ENCODE measurements at regions not wholly inside any gene's neighbourhood (a gene's known extent, or its start where the extent isn't known, plus 50 kb on each side); places are given as distances from the start of the nearest gene placed in this dataset.
"Not testable (repeated sequence)": the region's sequence is repeated elsewhere in the genome, so short reads cannot be mapped to it uniquely, and the experiment has no call there.

DNA sequence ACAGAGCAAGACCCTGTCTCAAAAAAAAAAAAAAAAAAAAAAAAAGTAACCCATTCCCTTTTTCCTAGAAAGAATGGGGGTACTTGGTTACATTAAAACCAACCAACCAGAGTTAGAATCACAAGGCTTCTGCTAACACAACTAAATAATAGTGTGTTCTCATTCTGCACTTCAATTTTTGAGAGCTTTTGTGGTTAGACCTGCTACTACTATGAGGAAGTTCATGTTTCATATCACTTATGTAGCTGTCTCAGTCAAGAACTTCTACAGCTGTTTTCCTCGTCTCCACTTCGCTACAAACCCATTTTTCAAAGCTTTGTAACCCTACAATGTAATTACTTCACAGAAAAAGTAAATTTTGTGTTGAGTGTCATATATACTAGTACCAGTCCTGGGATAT, 58.3 kb downstream of the PDHA2 start:
- intact Hi-C loops (cut with DNase I, micrococcal nuclease), result no loop called here
- Mint-ChIP-seq H3K27ac (no peak overlapping the region), H3K27me3 (no peaks in the 10 kb centered on the region), H3K4me3 (no peak overlapping the region), H3K9me3 (ENCODE audit: low read depth) (no peaks in the 10 kb centered on the region), H3K4me1 (no peaks in the 10 kb centered on the region), H3K36me3 (ENCODE audit: low read depth) (no peaks in the 10 kb centered on the region)
- DNase-seq, result no peak
- CTCF ChIA-PET, result no interaction called here
- POLR2A ChIA-PET, result no interaction called here
- no peak for ATAC-seq

DNA sequence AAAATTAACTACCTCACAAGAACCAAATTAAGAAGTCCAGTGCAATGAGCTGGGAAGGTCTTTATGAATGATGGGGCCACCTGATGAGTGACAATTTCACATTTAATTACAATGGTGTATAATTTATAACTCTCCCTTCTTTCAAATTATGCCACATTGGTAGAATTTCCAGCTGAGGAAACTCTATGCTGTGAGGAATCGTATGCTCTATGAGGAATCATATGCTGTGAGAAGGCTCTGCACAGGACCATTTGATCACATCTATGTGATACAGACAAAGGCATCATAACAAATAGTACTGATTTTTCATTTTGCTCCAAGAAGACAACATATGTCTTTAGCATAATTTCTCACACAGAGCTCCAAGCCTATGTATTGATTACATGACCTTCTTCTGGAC, 69.3 kb downstream of the PDHA2 start:
- peaks cover 2% of the 10 kb centered on the region for H3K27me3 Mint-ChIP-seq
- POLR2A ChIA-PET, result no interaction called here
- DNase-seq (no peak), ATAC-seq (no peak)
- no peak overlapping the region for H3K27ac Mint-ChIP-seq
- CTCF ChIA-PET, result interaction anchor here (0.5 kb wide), 1 partner anchor 657 kb away, joined by 3 read pairs; no protein-coding TSS in a partner anchor
- H3K4me3 Mint-ChIP-seq, result no peak overlapping the region
- intact Hi-C loops (cut with DNase I, micrococcal nuclease), result no loop called here
- H3K4me1 Mint-ChIP-seq, result no peaks in the 10 kb centered on the region
- no peaks in the 10 kb centered on the region for H3K9me3 Mint-ChIP-seq (ENCODE audit: low read depth)
- no peaks in the 10 kb centered on the region for H3K36me3 Mint-ChIP-seq (ENCODE audit: low read depth)

DNA sequence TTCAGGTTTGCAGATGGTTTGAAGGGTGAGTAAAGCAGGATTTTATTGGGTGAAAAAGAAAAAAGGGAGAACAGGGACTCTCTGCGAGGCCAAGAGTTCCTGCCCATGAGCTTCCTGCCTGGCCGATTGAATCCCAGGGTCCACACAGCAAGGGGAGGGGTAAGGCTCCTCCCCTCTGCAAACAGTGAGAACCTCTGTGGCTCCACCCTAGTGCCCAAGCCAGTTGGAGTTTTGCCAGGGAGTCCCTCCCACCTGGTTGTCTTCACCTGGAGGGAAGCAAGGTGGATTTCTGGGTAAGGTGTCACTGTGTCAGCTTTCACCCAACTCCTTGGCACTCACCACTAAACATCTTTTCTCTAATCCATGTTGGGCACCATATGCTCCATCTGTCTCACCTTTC, 70.9 kb downstream of the PDHA2 start:
- no peak for DNase-seq
- CTCF ChIA-PET, result no interaction called here
- H3K27ac Mint-ChIP-seq, result no peak overlapping the region
- no peaks in the 10 kb centered on the region for H3K9me3 Mint-ChIP-seq (ENCODE audit: low read depth)
- no peaks in the 10 kb centered on the region for H3K36me3 Mint-ChIP-seq (ENCODE audit: low read depth)
- H3K4me3 Mint-ChIP-seq, result no peak overlapping the region
- no peak for ATAC-seq
- intact Hi-C loops (cut with DNase I, micrococcal nuclease), result no loop called here
- POLR2A ChIA-PET, result no interaction called here
- no peaks in the 10 kb centered on the region for H3K4me1 Mint-ChIP-seq
- peaks cover 2% of the 10 kb centered on the region for H3K27me3 Mint-ChIP-seq

DNA sequence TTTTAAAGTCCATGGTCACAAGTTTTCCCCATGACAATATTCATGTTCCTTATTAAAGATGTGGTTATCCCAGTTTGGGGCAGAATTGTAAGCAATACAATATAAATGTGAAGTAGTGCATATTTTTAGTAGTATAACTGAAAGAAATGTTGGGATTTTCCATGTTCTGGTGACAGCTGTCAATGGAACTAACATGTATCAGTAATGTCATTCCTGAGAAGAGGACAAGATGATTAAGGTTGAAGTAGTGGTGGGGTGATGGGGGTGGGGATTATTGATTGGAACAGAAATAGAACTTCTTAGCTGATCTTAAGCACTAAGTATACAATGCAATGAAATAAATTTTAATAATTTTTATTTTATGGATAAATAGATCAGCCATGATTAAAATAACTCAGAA, 81.6 kb downstream of the PDHA2 start:
- no peaks in the 10 kb centered on the region for H3K4me1 Mint-ChIP-seq
- ATAC-seq, result no peak
- peaks cover 14% of the 10 kb centered on the region for H3K9me3 Mint-ChIP-seq (ENCODE audit: low read depth)
- DNase-seq, result no peak
- ChIA-PET POLR2A (no interaction called here), CTCF (no interaction called here)
- no peaks in the 10 kb centered on the region for H3K27me3 Mint-ChIP-seq
- H3K27ac Mint-ChIP-seq, result no peak overlapping the region
- intact Hi-C loops (cut with DNase I, micrococcal nuclease), result no loop called here
- no peak overlapping the region for H3K4me3 Mint-ChIP-seq
- no peaks in the 10 kb centered on the region for H3K36me3 Mint-ChIP-seq (ENCODE audit: low read depth)

DNA sequence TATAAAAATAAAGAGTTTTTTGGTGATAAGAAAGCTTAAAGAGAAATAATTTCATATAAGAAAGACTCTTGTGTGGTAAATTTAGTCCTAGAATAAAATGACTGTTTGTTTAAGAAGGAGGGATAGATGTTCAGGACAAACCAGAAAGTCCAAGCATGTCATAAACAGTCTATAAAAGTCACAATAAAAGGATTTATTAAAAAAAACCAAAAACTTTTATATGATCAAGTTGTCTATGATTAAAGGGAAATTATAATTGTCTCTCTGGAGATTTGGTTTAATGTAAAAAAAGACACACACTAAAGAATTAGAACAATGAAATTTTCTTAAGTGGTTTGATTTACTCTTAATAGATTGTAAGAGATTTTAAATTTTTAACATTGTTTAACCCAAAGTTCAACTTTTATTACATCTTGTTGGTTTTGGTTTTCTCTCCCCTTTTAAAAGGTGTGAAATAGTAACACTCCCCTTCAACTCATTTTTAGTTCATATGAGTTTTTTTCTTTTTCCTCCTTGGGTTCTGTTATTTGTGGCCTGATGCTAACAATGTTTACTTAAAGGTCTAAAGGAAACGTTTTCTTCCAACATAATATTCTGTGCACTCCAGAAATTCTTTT, 89.7 kb downstream of the PDHA2 start:
- ATAC-seq (no peak), DNase-seq (no peak)
- no peaks in the 10 kb centered on the region for H3K4me1 Mint-ChIP-seq
- no peak overlapping the region for H3K4me3 Mint-ChIP-seq
- peaks cover 20% of the 10 kb centered on the region for H3K9me3 Mint-ChIP-seq (ENCODE audit: low read depth)
- no peak overlapping the region for H3K27ac Mint-ChIP-seq
- no peaks in the 10 kb centered on the region for H3K27me3 Mint-ChIP-seq
- POLR2A ChIA-PET, result no interaction called here
- intact Hi-C loops (cut with DNase I, micrococcal nuclease), result no loop called here
- CTCF ChIA-PET, result no interaction called here
- no peaks in the 10 kb centered on the region for H3K36me3 Mint-ChIP-seq (ENCODE audit: low read depth)

DNA sequence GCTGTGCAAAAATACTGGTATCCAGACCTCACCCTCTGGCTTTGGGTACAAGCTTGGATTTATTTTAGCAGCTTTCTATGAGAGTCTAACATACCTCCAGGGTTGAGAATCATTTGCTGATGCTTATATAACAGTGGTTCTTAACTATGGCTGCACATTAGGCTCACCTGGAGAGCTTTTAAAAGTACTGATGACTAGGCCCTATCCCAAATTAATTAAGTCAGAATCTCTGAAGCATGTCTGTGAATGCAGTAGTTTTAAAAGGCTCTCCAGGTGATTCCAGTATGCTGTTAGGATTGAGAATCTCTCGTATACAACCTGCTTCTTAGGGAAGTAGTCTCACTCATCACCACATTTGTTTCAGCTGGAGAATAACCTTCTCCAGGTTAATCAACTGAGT, 99.2 kb downstream of the PDHA2 start:
- ATAC-seq (no peak), DNase-seq (no peak)
- H3K9me3 Mint-ChIP-seq (ENCODE audit: low read depth), result no peaks in the 10 kb centered on the region
- ChIA-PET POLR2A (no interaction called here), CTCF (no interaction called here)
- H3K36me3 Mint-ChIP-seq (ENCODE audit: low read depth), result no peaks in the 10 kb centered on the region
- no peak overlapping the region for H3K27ac Mint-ChIP-seq
- no peak overlapping the region for H3K4me3 Mint-ChIP-seq
- no peaks in the 10 kb centered on the region for H3K27me3 Mint-ChIP-seq
- intact Hi-C loops (cut with DNase I, micrococcal nuclease), result no loop called here
- no peaks in the 10 kb centered on the region for H3K4me1 Mint-ChIP-seq

DNA sequence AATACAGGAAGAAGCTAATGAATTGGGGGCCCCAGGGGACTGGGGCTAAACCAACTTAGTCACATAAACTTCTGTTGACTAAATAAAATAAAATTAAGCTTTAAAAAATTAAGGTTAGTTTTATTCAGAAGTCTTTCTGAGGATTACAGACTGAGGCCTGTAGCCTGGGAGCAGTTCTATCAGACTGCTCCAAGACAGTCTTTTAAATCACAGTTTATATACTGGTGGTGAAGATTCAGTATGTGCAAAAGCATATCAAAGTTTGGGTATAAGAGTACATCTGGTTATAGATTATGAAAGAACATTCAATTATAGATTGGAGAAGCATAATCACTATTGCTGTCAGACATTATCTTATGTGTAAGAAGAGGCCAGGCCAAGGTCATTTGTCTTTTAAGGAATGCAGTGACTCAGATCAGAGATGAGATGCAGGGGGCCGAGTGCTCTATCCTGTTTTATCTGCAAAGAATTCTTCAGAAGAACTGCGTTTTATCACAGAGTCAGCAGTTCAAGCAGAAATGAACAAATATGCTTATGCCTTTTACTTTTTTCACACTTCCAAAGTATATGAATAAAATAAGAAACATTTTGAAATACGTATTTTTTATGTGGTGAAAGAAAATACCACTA, 109.4 kb downstream of the PDHA2 start:
- Mint-ChIP-seq H3K9me3 (ENCODE audit: low read depth) (peaks cover 7% of the 10 kb centered on the region), H3K36me3 (ENCODE audit: low read depth) (no peaks in the 10 kb centered on the region), H3K27ac (no peak overlapping the region), H3K27me3 (no peaks in the 10 kb centered on the region), H3K4me3 (no peak overlapping the region), H3K4me1 (no peaks in the 10 kb centered on the region)
- CTCF ChIA-PET, result no interaction called here
- ATAC-seq (no peak), DNase-seq (no peak)
- intact Hi-C loops (cut with DNase I, micrococcal nuclease), result no loop called here
- POLR2A ChIA-PET, result no interaction called here

DNA sequence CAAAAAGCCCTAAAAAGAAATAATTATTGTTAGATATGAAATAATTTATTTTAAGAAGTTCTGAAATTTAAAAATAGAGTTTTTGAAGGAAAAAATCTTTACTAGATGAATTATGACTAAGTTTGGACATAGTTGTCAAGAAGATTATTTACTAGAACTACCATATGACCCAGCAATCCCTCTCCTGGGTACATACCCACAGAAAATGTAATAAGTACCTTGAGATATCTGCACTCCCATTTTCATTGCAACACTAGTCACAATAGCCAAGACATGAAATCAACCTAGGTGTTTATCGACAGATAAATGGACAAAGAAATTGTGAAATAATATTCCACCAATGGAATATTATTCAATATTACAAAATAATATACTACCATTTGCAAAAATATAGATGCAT, 109.9 kb downstream of the PDHA2 start:
- no peaks in the 10 kb centered on the region for H3K4me1 Mint-ChIP-seq
- intact Hi-C loops (cut with DNase I, micrococcal nuclease), result no loop called here
- H3K4me3 Mint-ChIP-seq, result no peak overlapping the region
- H3K27me3 Mint-ChIP-seq, result no peaks in the 10 kb centered on the region
- ATAC-seq (no peak), DNase-seq (no peak)
- ChIA-PET POLR2A (no interaction called here), CTCF (no interaction called here)
- peaks cover 7% of the 10 kb centered on the region for H3K9me3 Mint-ChIP-seq (ENCODE audit: low read depth)
- no peak overlapping the region for H3K27ac Mint-ChIP-seq
- no peaks in the 10 kb centered on the region for H3K36me3 Mint-ChIP-seq (ENCODE audit: low read depth)

DNA sequence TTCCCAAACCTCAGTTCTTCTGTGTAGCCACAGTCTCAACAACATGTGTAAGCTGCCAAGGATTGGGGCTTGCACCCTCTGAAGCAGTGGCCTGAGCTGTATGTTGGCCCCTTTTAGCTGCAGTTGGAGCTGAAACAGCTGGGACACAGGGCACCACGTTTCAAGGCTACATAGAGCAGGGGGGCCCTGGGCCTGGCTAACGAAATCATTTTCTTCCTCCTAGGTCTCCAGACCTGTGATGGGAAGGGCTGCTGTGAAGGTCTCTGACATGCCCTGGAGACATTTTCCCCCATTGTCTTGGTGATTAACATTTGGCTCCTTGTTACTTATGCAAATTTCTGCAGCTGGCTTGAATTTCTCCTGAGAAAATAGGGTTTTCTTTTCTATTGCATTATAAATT, 112.6 kb downstream of the PDHA2 start:
- H3K4me3 Mint-ChIP-seq; H3K4me1 Mint-ChIP-seq; DNase-seq; POLR2A ChIA-PET; CTCF ChIA-PET; H3K27me3 Mint-ChIP-seq; H3K9me3 Mint-ChIP-seq (ENCODE audit: low read depth); H3K27ac Mint-ChIP-seq; H3K36me3 Mint-ChIP-seq (ENCODE audit: low read depth); intact Hi-C loops (cut with DNase I, micrococcal nuclease); ATAC-seq: not testable (repeated sequence)

DNA sequence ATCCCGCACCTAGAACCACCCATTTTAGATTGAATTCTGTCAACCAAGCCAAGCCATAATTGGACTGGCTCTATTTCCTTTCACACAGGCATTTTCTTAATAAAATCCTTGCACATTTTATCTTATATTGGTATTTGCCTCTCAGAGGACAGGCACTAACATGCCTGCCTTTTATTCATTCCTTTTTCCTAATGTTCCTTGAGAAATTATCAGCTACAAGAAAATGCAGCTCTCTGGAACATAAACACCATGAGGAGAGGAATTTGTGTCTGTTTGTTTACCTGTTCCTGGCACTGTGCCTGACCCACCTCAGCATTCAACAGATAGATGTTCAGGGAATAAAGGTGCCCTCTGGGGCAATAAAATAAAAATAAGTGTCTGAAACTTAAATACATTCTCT, 116.2 kb downstream of the PDHA2 start:
- Mint-ChIP-seq H3K4me1 (no peaks in the 10 kb centered on the region), H3K9me3 (ENCODE audit: low read depth) (no peaks in the 10 kb centered on the region), H3K27ac (no peak overlapping the region), H3K4me3 (no peak overlapping the region), H3K27me3 (no peaks in the 10 kb centered on the region), H3K36me3 (ENCODE audit: low read depth) (no peaks in the 10 kb centered on the region)
- intact Hi-C loops (cut with DNase I, micrococcal nuclease), result no loop called here
- ChIA-PET POLR2A (no interaction called here), CTCF (interaction anchor here (0.6 kb wide), 1 partner anchor 40 kb away, joined by 3 read pairs; no protein-coding TSS in a partner anchor)
- no peak for ATAC-seq
- no peak for DNase-seq

DNA sequence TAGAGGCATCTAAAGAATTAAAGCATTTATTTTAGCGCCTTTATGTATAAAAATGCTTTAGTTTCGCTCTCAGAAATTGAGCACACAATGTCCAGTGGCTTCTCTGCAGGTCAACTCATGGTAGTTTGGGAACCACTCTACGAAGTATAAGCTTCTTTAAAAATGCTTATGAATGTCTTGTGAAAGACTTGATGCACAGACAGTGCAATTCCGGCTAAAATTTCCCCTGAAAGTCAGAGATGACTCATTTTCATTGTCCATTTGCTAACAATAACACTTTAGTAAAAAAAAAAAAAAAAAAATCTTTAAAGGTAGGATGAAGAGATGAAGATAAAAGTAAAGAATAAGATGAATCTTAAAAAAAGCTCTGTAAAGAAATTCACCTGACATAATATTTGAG, 117.2 kb downstream of the PDHA2 start:
- H3K27ac Mint-ChIP-seq, result no peak overlapping the region
- no peaks in the 10 kb centered on the region for H3K36me3 Mint-ChIP-seq (ENCODE audit: low read depth)
- ChIA-PET POLR2A (no interaction called here), CTCF (interaction anchor here (0.7 kb wide), 1 partner anchor 408 kb away, joined by 3 read pairs; no protein-coding TSS in a partner anchor)
- no peaks in the 10 kb centered on the region for H3K4me1 Mint-ChIP-seq
- no peaks in the 10 kb centered on the region for H3K27me3 Mint-ChIP-seq
- ATAC-seq (no peak), DNase-seq (no peak)
- intact Hi-C loops (cut with DNase I, micrococcal nuclease), result no loop called here
- H3K4me3 Mint-ChIP-seq, result no peak overlapping the region
- H3K9me3 Mint-ChIP-seq (ENCODE audit: low read depth), result no peaks in the 10 kb centered on the region

DNA sequence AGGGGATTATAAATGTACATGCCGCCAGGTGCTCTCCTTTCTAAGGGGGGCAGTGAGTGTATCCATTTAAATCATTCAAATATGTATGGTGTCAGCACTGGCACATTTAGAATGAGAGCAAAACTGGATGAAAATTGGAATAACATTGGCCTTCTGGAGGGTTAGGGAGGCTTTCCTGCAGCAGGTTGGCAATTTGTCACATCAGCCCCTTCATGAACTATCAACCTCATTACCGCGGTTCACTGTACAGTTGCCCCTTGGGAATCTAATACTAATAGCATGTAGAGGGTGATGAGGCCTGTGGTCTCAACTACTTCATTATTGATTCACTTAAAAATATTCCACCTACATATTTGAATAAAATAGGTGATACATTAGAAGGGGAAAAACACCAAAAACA, 117.9 kb downstream of the PDHA2 start:
- H3K36me3 Mint-ChIP-seq (ENCODE audit: low read depth), result no peaks in the 10 kb centered on the region
- no peaks in the 10 kb centered on the region for H3K4me1 Mint-ChIP-seq

More for the DNA sequence above, 117.9 kb downstream of the PDHA2 start:
- H3K27me3 Mint-ChIP-seq, result no peaks in the 10 kb centered on the region
- ChIA-PET POLR2A (no interaction called here), CTCF (interaction anchor here (0.7 kb wide), 1 partner anchor 407 kb away, joined by 3 read pairs; no protein-coding TSS in a partner anchor)
- H3K4me3 Mint-ChIP-seq, result no peak overlapping the region
- H3K9me3 Mint-ChIP-seq (ENCODE audit: low read depth), result no peaks in the 10 kb centered on the region
- intact Hi-C loops (cut with DNase I, micrococcal nuclease), result no loop called here
- no peak for ATAC-seq
- no peak overlapping the region for H3K27ac Mint-ChIP-seq
- DNase-seq, result no peak

Measured in activated CD4-positive, alpha-beta T cell treated with anti-CD3 and anti-CD28 coated beads for 36 hours (primary cell).